HG03442 (cell line): ENCODE measurements at regions not wholly inside any gene's neighbourhood (a gene's known extent, or its start where the extent isn't known, plus 50 kb on each side); places are given as distances from the start of the nearest gene placed in this dataset.

ENCODE experiments used
- ATAC-seq: cut with Tn5 transposase; IDR thresholded peaks from one replicate; pipeline ENCODE4 v1.9.1; 2021; ENCODE audit warnings: mild to moderate bottlenecking, moderate library complexity; ENCODE audit not compliant: unreplicated experiment

DNA sequence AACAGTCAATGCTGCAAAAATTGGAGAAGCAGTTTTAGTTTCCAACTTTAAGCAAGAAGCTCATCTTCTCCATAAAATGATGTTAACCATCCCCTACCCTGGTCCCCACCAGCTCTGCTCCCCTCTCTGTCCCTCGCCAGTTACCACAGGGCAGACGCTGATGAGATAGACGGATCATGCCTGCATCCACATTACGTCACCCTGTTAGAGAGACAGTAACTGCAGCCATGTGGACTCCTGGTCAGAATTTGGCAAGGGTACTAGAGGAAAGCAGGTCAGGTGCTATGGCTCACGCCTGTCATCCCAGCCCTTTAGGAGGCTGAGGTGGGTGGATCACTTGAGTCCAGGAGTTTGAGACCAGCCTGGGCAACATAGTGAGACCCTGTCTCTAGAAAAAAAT is 81.9 kb upstream of the FZD8 start:
- ATAC-seq = no peak

DNA sequence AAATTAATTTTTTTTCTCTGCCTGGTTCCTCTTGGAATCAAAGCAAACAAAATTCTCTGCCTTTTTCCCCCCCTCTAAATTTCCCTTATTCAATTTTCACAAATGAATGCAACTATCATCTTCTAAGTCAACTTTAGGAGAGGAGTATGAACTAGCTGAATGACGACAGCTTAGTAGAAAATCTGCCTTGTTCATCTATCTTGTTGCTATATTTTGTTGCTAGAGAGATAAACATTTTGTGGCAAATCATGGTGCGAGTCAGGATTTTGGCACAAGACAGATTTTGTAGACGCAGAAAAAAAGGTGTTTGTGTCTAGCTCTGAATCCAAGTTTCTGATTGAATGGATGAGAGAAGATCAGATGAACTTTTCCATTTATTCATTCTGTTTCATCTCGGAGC is 81.0 kb upstream of the FZD8 start:
- no peak for ATAC-seq

DNA sequence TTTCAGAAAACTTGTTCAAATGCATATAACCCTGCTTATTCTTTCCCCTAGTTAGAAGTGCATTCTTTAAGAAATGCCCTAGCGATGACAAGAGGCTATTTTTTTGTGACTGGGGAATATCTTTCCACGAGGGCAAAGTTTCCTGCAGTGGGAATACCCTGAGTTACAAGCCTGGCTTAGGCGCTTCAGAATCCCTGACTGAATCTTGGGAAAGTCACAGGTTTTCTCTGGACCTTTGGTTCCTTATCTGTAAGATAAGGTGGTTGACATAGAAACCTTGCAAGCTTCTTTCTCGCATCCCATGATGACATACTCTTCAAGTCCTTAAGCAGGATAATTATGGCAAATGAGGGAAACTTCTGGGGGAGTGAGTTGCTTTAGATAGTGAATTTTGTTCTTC is 80.5 kb upstream of the FZD8 start:
- ATAC-seq = no peak

DNA sequence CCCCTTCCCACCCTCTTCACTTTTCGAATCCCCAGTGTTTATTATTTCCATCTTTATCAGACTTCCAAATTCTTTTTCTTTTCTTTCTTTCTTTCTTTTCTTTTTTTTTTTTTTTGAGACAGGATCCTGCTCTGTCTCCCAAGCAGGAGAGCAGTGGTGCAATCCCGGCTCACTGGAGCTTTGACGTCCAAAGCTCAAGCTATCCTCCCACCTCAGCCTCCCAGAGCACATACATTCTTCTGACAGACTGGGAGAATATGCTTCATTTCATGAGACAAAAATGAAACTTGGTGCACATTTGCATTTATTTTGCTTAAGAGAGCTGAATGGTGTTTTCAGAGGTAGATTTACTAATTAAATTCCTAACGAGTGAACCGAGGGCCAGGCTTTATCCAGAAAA is 80.1 kb upstream of the FZD8 start:
- no peak for ATAC-seq

DNA sequence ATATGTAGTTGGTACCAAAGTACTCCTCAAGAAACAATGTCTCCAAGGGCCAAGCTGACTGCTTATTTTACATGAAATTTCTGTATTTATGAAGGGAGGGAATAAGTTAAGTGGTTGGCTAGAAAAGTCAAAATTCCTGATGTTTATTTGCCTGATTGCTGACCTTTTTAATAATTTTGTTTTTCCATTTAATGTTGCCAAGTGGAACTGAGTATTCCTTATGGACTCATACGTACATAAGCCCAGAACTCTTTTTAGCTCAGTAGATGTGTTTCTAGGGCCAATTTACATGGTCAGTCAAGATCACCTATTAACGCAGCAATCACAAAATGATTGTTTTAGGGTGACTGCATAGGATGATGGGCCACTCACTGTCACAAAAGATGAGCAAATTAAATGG is 78.3 kb upstream of the FZD8 start:
- ATAC-seq = no peak

DNA sequence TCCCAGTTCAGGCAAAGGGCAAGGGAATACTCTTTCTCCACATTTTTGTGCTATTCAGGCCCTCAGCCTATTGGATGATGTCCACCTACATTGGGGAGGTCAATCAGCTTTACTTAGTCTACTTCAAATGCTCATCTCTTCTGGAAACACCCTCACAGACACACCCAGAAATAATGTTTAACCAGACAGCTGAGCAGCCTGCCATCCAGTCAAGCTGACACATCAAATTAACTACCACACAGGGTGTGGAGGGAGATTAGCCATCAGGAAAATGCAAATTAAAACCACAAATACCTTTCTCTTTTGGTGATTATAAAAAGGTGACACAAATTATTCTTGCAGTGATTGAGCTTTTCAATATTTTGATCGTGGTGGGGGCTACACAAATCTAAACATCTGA is 74.7 kb upstream of the FZD8 start:
- ATAC-seq = no peak

DNA sequence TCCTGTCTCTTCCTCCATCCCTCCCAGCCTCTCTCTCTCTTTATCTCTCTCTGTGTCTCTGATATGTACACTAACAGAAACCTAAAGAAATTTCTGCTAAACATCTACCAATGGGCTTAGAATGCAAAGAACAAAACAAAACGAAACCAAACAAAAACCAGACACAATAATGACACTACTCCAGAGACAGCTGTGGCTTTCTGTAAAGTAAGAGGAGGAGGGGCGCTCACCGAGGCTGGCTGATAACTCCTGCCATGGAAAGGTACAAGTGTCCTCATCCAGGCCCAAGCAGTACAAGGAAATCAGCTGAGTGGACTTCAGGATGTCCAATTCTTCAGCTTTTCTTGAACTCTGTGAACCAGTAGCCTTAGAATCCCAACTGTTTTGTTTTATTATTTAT is 70.4 kb upstream of the FZD8 start:
- no peak for ATAC-seq

DNA sequence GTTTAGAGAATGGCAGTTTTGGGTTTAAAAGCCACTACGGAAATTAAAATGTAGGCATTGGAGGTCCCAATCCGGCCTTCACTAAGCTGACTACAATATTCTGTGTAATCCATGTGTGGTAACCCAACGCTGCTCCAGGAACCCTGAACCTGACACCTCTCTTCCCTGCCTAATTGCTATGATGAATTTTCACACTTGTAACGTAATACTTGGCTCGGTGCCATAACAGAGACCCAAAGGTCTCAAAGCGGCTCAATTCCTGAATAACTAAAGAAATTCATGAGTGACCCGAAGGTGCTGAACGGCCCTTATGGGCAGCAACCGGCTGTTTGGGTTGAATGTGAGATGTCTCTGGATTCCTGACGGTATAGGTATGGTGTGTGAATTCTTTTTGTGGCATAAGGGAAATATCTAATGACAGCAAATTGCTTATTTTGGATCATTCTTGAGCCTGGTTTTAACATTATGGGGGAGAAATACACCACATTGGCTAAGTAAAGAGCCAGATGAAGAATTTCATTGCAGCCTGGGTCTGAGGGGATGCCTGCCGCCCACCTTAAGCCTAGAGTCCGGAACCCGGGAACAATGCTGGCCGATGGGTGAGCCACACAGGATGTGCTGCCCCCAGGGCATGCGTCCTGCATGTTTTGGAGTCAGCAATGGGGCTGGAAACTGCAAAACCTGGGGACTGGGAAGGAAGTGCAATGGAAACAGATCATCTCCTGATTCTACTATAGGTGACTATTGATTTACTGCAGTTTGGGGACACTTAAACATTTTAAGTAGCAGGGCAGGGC is 69.7 kb upstream of the FZD8 start:
- ATAC-seq = no peak

DNA sequence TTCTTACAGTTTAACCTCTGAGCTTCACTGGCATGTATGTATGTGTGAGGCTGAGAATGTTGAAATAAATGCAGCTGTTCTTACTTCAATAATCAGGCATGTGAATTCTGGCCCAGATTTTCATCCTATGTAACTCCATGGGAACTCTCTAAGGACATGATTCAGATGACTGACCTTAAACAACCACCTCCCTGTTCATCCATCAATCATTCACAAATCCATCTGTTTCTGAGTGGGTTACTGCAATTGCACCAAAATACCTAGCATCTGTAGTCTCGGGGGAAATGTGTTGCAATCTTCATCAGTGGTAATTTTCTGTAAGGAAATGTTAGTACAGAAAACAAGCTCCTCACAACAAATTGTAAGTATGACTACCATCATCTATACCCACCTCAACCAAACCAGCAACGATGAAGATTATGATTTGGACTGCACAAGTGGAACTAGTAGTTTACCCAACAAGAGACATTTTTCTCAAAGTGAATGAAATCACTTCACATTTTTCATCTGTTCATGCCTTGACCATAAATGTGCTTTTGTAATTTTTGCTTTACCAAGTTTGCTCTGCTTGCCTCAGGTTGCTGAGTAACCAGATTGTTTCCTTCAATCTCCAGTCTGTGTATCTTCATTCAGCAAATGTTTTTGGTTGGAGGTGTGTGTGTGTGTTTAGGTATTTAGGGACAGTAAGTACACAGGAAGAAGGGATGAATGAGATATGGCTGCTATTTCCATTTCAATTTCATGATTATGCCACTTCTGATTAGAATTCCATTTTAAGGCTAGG is 65.7 kb upstream of the FZD8 start:
- no peak for ATAC-seq

DNA sequence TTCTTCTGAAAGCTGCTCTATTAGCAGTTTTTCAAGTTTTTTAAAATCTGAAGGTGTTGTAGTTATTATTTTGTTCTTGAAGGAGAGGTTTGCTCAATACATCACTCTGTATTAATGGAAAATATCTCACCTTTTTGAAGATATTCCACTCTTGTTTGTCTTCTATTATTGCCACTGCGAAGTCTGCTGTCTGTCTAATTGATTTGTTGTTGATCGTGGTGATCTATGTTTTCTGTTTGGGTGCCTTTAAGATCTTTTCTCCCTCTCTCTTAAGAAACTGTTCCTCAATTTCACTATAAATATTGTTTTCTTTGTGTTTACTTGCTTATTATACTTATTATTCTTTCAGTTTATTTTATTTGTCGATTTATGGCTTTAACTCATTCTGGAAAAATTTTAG is 64.9 kb upstream of the FZD8 start:
- no peak for ATAC-seq

DNA sequence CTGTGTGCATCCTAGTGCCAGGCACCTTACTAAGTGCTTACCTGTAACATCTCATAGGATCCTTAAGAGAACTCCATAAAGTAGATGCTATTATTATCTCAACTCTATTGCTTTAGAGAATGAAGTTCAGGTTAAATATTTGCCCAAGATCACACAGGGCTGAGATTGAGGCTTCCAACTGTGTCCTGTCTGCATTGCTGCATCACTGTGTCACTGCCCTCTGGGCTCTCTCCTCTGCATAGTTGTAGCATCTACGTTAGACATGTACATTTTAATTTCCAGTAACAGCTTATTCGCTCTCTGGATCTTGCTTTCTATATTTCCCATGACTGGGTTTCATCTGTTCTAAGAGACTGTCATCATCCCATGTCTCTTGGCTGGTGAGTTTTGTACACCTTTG is 63.6 kb upstream of the FZD8 start:
- no peak for ATAC-seq

DNA sequence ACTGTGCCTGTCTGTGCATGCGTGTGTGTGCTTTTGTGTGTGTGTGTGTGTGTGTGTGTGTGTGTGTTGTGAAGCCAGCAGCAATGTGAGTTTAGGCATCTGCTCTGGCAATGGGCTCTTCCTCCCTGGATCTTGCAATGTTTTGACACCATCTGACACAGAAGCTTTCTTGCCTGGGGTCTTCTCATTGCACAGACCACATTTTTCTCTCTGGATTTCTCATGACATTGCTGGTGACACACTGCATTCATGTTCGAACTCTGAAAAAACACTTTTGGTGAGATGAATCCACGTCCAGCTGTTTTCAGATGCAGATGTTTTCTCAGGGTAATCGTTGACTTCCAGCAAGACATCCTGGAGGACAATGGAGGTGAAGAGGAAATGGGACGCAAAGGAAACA is 63.0 kb upstream of the FZD8 start:
- no peak for ATAC-seq

DNA sequence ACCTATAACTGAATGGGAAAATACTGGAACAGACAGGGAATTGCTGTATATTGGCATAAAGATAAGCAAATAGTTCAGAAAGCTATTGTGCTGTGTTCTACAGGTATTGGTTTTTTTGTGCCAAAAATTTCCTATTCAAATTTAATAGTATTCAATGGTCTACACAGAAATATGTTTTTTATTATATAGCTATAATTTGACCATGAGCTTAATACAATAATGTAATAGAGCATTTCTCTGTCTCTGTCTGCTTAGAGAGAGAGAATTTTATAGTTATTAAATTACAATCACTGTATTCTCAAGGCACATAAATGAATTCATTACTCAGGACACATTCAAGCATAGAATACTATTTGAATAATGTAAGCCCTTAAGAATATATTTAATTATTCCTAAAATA is 62.3 kb upstream of the FZD8 start:
- ATAC-seq = no peak

DNA sequence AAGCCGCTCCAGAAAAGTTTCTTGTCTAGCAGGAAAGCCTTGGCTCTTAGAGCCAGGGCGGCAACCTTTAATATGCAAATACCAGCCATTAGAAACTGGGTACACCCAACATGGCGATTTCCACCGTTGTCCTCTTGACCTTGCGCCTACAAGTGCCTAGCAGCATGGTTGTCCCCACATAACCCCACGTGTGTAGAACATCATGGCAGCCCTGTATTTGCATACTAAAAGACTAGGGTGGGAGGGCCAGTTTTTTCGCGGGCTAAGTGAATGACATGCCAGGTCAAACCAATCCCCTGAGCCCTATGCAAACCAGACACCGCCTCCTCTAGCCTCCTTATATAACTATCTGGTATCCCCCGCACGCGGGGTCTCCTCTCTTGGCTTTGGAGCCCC is 58.4 kb upstream of the FZD8 start:
- no peak for ATAC-seq

DNA sequence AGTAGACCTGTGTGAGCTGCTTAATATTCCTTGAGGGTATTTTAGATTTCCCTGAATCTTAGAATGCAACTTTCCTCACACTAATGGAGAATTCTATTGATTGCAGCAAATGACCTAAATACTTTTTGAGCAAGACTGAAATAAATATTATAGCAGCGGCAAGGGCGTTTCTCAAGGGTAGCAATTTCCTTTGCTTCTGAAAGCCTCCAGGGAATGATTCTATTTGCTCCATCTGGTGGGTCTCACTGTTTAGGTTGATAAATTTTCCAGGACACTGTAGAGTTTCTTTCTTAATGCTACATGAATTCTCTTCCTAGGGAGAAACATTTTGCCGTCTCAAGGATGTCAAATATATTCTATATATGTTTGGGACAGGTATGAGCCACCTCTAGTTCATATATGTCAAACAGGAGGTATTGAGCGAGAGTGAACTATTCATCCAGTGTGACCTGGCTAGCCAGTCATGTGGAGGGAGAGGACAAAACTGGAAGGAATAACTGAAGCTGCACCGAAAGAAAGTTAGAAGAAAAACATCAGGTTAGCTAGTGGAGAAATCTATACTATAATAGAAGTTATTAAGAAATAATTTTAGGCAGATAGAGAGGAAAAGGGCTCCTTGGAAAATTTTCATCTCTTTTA is 57.9 kb upstream of the FZD8 start:
- no peak for ATAC-seq

DNA sequence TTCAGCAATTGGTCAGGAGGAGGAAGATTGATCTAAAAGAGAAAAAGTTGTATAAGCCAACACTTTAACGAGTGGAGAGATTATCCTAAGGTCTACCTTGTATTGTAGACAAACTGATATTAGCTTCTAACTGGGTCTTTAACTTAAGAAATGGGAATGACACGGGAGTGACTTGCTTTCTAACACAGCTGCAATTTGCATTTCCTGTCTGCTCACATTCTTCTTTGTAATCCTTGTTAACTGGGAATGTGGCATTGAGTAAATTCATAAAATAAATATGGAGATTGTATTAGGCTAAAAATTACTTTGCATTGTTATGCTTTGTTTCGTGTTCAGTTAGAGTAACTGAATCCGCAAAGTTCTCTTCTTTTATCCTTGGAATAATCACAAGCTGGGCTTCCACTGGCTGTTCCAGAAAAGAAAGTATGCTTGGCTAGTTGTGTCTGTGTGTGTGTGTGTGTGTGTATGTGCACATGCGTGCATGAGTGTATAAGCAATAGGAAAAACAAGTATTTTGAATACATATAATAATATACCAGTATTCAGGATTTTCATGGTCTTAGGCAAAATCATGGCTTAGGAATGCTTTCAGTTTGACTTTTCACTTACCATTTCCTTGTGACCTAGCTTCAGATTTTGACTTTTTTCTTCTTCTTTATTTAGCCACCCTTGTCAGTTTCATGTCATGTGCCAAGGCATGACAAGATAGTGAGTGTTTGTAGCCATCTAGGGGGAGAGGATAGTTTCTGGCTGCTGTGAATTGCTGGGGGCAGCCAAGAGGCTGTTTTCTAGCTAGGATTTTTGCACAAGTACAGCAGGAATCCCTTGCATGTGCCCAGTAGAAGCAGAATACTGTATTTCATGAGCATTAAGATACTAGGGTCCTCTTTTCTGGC is 54.5 kb upstream of the FZD8 start:
- no peak for ATAC-seq

DNA sequence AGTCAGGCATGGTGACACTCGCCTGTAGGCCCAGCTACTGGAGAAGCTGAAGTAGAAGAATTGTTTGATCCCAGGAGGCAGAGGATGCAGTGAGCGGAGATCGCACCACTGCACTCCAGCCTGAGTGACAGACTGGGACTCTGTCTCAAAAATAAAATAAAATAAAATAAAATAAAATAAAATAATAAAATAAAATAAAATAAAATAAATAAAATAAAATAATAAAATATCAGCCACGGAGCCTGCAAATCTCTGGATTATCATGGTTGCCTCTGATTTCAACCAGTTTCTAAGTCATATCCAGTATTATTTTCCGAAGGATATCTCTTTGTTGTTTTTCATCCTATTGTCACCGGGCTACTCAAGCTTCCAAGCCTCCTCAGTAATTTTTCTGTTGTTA is 51.7 kb upstream of the FZD8 start:
- ATAC-seq = no peak
